Hematopoietic multipotent progenitor cell treated with erythropoietin and hydrocortisone succinate and interleukin-3 and kit ligand, for 15 days (in vitro differentiated cells): ENCODE measurements at regions not wholly inside any gene's neighbourhood (a gene's known extent, or its start where the extent isn't known, plus 50 kb on each side); places are given as distances from the start of the nearest gene placed in this dataset.

Experiments used
- DNase-seq: peaks from one replicate; pipeline ENCODE4 v3.0.0-alpha.2; 2015; ENCODE audit warnings: low spot score

DNA sequence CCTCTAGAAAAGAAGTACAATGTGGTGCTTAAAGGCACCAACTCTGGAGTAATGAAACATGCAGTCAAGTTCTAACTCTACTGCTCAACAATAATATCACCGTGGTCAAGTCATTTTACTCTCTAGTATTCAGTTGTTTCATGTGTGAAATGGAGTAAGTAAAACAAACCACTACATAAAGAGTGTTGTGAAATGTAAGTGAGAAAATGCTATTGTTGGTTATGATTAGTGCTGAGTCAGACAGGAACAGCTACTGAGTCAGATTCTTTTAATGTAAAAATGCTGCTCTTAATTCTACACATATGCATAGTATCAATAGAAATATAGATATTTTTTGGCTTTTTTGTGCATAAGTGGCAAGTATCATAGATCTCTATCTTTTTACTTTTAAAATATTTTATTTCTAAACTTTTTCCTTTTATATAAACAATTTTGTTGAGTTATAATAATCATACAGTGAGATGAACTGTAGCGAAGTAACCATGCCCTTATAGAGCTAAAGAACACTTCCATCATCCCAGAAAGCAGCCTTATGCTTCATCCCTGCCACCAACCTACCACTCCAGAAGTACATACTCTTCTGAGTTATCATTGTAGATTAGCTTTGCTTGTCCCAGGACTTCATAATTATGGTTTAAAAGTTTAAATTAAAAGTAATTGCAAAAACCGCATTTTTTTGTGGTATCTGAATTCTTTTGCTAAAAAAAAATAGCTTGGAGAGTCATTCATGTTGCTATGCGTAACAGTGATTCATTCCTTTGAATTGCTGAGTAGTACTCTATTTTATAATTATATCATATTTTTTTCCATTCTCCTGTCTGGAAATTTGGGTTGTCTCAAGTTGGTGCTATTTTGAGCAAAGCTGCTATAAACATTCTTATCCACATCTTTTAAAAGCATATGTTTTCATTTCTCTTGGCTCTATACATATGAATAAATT, 548.2 kb upstream of the CLINT1 start:
- no peak for DNase-seq

- DNase-seq, result no peak
Observed at GRCh38 chr5:158398360-158399201, 539.6 kb upstream of the CLINT1 start.

DNA sequence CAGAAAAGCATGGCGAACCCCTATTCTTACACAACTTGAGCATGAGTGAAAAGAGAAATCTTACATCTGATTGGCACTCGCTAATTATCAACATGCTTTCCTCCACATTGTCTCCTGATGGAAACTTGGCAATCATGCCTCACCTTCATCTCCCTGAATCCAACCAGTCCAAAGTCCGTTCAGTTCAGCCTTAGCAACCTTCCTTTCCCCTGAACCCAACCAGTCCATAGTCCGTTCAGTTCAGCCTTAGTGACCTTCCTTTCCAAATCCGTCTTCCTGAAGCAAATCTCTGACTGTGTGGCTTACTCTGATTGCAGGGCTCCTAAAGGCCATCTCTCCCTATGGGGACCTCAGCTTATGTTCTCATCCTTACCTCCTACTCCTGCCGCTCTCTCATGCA, 538.3 kb upstream of the CLINT1 start:
- DNase-seq, result no peak

GRCh38 chr5:158394102-158394501, 535.2 kb upstream of the CLINT1 start:
- no peak for DNase-seq

DNA sequence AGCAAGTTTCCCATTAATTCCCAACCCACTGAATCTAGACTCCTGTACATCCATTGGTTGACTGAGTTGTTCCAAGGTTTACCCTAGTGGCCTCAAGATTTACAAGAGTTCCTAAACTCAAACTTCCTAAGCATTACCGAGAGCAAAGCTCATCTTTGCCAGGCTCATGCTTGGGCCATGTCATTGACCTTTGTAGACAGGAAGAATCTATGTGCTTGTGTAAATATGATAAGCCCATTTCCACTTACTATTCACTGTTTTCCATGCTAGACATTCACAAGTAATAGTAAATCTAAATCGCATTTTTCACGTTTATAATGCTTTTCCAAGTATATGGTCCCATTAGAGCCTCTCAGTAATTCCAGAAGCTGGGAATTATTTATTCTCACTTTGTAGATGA, 534.5 kb upstream of the CLINT1 start:
- DNase-seq, result no peak

DNA sequence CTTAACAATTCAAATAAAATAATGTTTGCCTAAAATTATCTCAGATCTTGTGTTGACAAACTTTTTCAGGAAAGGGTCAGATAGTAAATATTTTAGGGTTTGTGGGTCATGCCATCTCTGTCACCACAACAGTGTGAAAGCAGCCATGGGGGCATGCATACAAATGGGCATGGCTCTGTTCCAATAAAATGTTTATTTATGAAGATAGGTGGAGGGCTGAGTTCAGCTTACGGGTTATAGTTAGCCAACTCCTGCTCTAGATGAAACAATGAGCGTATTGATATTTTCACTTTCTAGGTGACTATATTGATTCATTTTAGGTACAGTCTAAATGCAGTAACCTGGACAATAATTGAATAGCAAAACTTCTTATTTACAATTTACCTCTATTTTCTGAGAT, 533.8 kb upstream of the CLINT1 start:
- DNase-seq, result no peak

- DNase-seq, result no peak
Observed at GRCh38 chr5:158390577-158390976, 531.6 kb upstream of the CLINT1 start.

GRCh38 chr5:158389786-158390185, 530.8 kb upstream of the CLINT1 start:
- no peak for DNase-seq

DNA sequence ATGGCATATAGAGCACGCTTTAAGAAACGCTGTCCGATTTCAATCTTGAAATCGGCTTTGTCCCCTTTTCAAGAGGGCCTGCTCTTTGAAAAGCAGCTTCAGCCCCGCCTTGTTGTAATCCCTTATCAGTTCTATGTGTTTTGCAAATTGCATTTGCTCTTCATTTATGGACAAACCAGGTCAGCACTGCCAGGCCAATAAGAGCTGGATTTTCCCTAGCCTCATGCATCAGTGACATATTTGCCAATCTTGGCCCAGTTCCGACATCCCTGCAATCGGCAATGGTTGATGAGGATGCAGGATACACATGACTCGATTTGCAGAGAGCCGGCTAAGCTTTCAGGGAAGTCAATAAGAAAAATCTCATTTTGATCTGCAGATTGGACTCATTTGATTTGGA, 529.1 kb upstream of the CLINT1 start:
- DNase-seq, result no peak

GRCh38 chr5:158387499-158387898, 528.6 kb upstream of the CLINT1 start:
- no peak for DNase-seq

- DNase-seq, result no peak
Observed at GRCh38 chr5:158385982-158386381, 527.0 kb upstream of the CLINT1 start.

- no peak for DNase-seq
Observed at GRCh38 chr5:158384535-158385481, 525.9 kb upstream of the CLINT1 start.

- no peak for DNase-seq
Observed at GRCh38 chr5:158383486-158383885, 524.5 kb upstream of the CLINT1 start.

DNA sequence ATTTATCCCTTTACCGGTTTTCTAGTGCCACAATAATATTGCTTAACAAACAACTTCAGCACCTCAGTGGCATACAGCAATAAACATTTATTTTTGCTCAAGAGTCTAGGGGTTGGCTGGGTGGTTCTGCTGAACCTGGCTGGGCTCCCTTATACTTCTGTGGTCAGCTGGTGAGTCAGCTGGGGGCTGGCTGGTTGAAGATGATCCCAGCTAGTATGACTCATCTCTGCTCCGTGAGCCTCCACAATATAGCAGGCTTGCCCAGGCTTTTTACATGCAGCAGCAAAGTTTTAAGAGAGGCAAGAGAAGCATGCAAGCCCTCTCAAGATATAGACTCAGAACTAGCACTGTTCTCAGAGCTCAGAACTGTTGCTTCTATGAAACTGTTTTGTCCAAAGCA, 523.5 kb upstream of the CLINT1 start:
- no peak for DNase-seq

GRCh38 chr5:158381614-158382160, 522.7 kb upstream of the CLINT1 start:
- DNase-seq, result no peak

GRCh38 chr5:158380661-158381060, 521.7 kb upstream of the CLINT1 start:
- DNase-seq, result no peak

DNA sequence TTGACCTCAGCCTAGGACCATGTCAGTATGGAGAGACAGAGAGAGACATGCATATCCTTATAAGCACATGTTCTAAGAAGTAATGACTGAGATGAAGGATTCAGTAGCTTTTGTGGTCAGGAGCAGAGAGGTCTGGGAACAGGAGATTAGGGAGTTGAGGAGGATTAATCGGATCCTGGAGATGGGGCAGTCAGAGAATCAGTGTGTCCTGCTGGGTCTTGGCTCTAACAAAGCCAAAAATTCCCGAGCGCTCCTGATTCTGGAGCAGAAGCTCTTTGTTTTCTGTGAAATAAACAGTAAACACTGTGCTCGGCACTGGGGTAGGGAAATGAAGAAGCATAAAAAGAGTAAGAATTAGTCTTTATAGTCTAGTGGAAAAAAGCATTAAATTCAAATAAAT, 520.0 kb upstream of the CLINT1 start:
- no peak for DNase-seq

GRCh38 chr5:158376679-158377078, 517.7 kb upstream of the CLINT1 start:
- DNase-seq, result no peak

GRCh38 chr5:158375531-158375930, 516.6 kb upstream of the CLINT1 start:
- no peak for DNase-seq

- DNase-seq, result no peak
Observed at GRCh38 chr5:158373608-158374395, 514.9 kb upstream of the CLINT1 start.

GRCh38 chr5:158369241-158369640, 510.3 kb upstream of the CLINT1 start:
- no peak for DNase-seq
